Neural progenitor cell (in vitro differentiated cells): ENCODE measurements at regions not wholly inside any gene's neighbourhood (a gene's known extent, or its start where the extent isn't known, plus 50 kb on each side); places are given as distances from the start of the nearest gene placed in this dataset.

Experiments used
- DNase-seq: peaks from one replicate; pipeline ENCODE4 v3.0.0-alpha.2; 2016; ENCODE audit warnings: low spot score
- H2AFZ ChIP-seq: fragments of 200-600 bp; sonication (generic); replicated peaks from 2 replicates; pipeline ENCODE4 v1.6.1; 2016; ENCODE audit warnings: antibody characterized with exemption
- H3F3A ChIP-seq: fragments of 200-600 bp; sonication (generic); 2 replicates; pipeline ENCODE4 v1.6.1; 2016; ENCODE audit warnings: antibody characterized with exemption, low read depth
- H3K27ac ChIP-seq: fragments of 200-600 bp; sonication (generic); 2 replicates; pipeline ENCODE4 v1.5.1; 2016; ENCODE audit warnings: mild to moderate bottlenecking
- H3K27me3 ChIP-seq: fragments of 200-600 bp; sonication (generic); 2 replicates; pipeline ENCODE4 v1.6.1; 2016; ENCODE audit warnings: mild to moderate bottlenecking, moderate library complexity
- H3K36me3 ChIP-seq: fragments of 200-600 bp; sonication (generic); 2 replicates; pipeline ENCODE4 v1.5.1; 2016
- H3K4me1 ChIP-seq: fragments of 200-600 bp; sonication (generic); 2 replicates; pipeline ENCODE4 v1.6.1; 2016; ENCODE audit warnings: mixed run types
- H3K4me2 ChIP-seq: fragments of 200-600 bp; sonication (generic); 2 replicates; pipeline ENCODE4 v1.6.1; 2016
- H3K4me3 ChIP-seq: fragments of 200-600 bp; sonication (generic); 2 replicates; pipeline ENCODE4 v1.5.1; 2016
- H3K79me2 ChIP-seq: fragments of 200-600 bp; sonication (generic); 2 replicates; pipeline ENCODE4 v1.6.1; 2016; ENCODE audit warnings: low read depth
- H3K9ac ChIP-seq: fragments of 200-600 bp; sonication (generic); 2 replicates; pipeline ENCODE4 v1.6.1; 2016
- H3K9me3 ChIP-seq: fragments of 200-600 bp; sonication (generic); 2 replicates; pipeline ENCODE4 v1.5.1; 2016; ENCODE audit warnings: low read depth
- H4K20me1 ChIP-seq: fragments of 200-600 bp; sonication (generic); 2 replicates; pipeline ENCODE4 v1.6.1; 2016; ENCODE audit warnings: low read depth
- H3K27ac Mint-ChIP-seq: 3 replicates; pipeline ENCODE4 v1.8.0; 2021; ENCODE audit warnings: mixed read lengths
- H3K27me3 Mint-ChIP-seq: 2 replicates; pipeline ENCODE4 v1.8.0; 2022; ENCODE audit warnings: low read depth, mild to moderate bottlenecking, inconsistent platforms, moderate library complexity, mixed read lengths; ENCODE audit not compliant: insufficient read depth
- H3K36me3 Mint-ChIP-seq: 3 replicates; pipeline ENCODE4 v1.8.0; 2021; ENCODE audit warnings: mixed read lengths
- H3K4me1 Mint-ChIP-seq: 3 replicates; pipeline ENCODE4 v1.8.0; 2021; ENCODE audit warnings: mixed read lengths
- H3K4me3 Mint-ChIP-seq: 3 replicates; pipeline ENCODE4 v1.8.0; 2021; ENCODE audit warnings: mild to moderate bottlenecking, moderate library complexity, mixed read lengths
- H3K9me3 Mint-ChIP-seq: 3 replicates; pipeline ENCODE4 v1.8.0; 2020; ENCODE audit warnings: mixed read lengths
- CTCF ChIP-seq: fragments of 200-600 bp; sonication (generic); IDR thresholded peaks from 2 replicates; pipeline ENCODE4 v1.5.1; 2017; ENCODE audit warnings: antibody characterized with exemption, mild to moderate bottlenecking
- EZH2 ChIP-seq: fragments of 200-600 bp; sonication (generic); IDR thresholded peaks from 2 replicates; pipeline ENCODE4 v1.6.1; 2017; ENCODE audit warnings: antibody characterized with exemption, mild to moderate bottlenecking, moderate library complexity
- EZH2phosphoT487 ChIP-seq: fragments of 200-600 bp; sonication (generic); IDR thresholded peaks from 2 replicates; pipeline ENCODE4 v1.6.1; 2017; ENCODE audit warnings: antibody characterized with exemption

GRCh38 chr14:85252011-85252410, 277.9 kb upstream of the FLRT2 start:
- peaks cover 16% of the 10 kb centered on the region for H3K4me1 Mint-ChIP-seq
- peaks cover 23% of the 10 kb centered on the region for H3K4me1 ChIP-seq
- no peak overlapping the region for H2AFZ ChIP-seq
- H3K4me2 ChIP-seq, result no peak overlapping the region
- DNase-seq, result no peak
- no peak overlapping the region for H3K4me3 Mint-ChIP-seq
- H3K36me3 Mint-ChIP-seq, result no peaks in the 10 kb centered on the region
- no peaks in the 10 kb centered on the region for H3K27me3 Mint-ChIP-seq
- H4K20me1 ChIP-seq, result no peaks in the 10 kb centered on the region
- H3K27ac ChIP-seq, result no peak overlapping the region
- no peaks in the 10 kb centered on the region for H3K27me3 ChIP-seq
- no peaks in the 10 kb centered on the region for H3K79me2 ChIP-seq
- no peaks in the 10 kb centered on the region for H3K9me3 ChIP-seq
- no peak for TF ChIP-seq EZH2
- no peak for TF ChIP-seq EZH2phosphoT487
- TF ChIP-seq CTCF, result no peak
- H3F3A ChIP-seq, result peaks cover 4% of the 10 kb centered on the region
- H3K36me3 ChIP-seq, result no peaks in the 10 kb centered on the region
- no peak overlapping the region for H3K4me3 ChIP-seq
- H3K27ac Mint-ChIP-seq, result no peak overlapping the region
- no peak overlapping the region for H3K9ac ChIP-seq
- no peaks in the 10 kb centered on the region for H3K9me3 Mint-ChIP-seq

GRCh38 chr14:85254711-85255110, 275.2 kb upstream of the FLRT2 start:
- no peak overlapping the region for H3K4me3 Mint-ChIP-seq
- Histone ChIP-seq H3F3A (peaks cover 4% of the 10 kb centered on the region), H3K79me2 (no peaks in the 10 kb centered on the region), H4K20me1 (no peaks in the 10 kb centered on the region), H3K4me1 (peaks cover 14% of the 10 kb centered on the region), H3K9me3 (no peaks in the 10 kb centered on the region), H3K27ac (no peak overlapping the region), H3K4me2 (no peak overlapping the region), H3K9ac (no peak overlapping the region), H3K27me3 (no peaks in the 10 kb centered on the region), H2AFZ (no peak overlapping the region), H3K36me3 (no peaks in the 10 kb centered on the region), H3K4me3 (no peak overlapping the region)
- H3K9me3 Mint-ChIP-seq, result no peaks in the 10 kb centered on the region
- TF ChIP-seq EZH2, result no peak
- no peak for TF ChIP-seq EZH2phosphoT487
- no peak for TF ChIP-seq CTCF
- no peak for DNase-seq
- no peak overlapping the region for H3K27ac Mint-ChIP-seq
- H3K27me3 Mint-ChIP-seq, result no peaks in the 10 kb centered on the region
- H3K4me1 Mint-ChIP-seq, result peaks cover 9% of the 10 kb centered on the region
- no peaks in the 10 kb centered on the region for H3K36me3 Mint-ChIP-seq

GRCh38 chr14:85257287-85257686, 272.7 kb upstream of the FLRT2 start:
- H4K20me1 ChIP-seq, result no peaks in the 10 kb centered on the region
- Mint-ChIP-seq H3K27me3 (no peaks in the 10 kb centered on the region), H3K9me3 (no peaks in the 10 kb centered on the region), H3K4me1 (no peaks in the 10 kb centered on the region), H3K27ac (no peak overlapping the region), H3K4me3 (no peak overlapping the region), H3K36me3 (no peaks in the 10 kb centered on the region)
- H3K4me2 ChIP-seq, result no peak overlapping the region
- no peak for TF ChIP-seq EZH2
- TF ChIP-seq EZH2phosphoT487, result no peak
- TF ChIP-seq CTCF, result no peak
- no peak for DNase-seq
- H3K79me2 ChIP-seq, result no peaks in the 10 kb centered on the region
- no peaks in the 10 kb centered on the region for H3F3A ChIP-seq
- H3K4me3 ChIP-seq, result no peak overlapping the region
- no peaks in the 10 kb centered on the region for H3K27me3 ChIP-seq
- no peak overlapping the region for H3K27ac ChIP-seq
- no peaks in the 10 kb centered on the region for H3K4me1 ChIP-seq
- no peak overlapping the region for H3K9ac ChIP-seq
- H2AFZ ChIP-seq, result no peak overlapping the region
- no peaks in the 10 kb centered on the region for H3K36me3 ChIP-seq
- no peaks in the 10 kb centered on the region for H3K9me3 ChIP-seq
